ENCODE measurements at regions not wholly inside any gene's neighbourhood (a gene's known extent, or its start where the extent isn't known, plus 50 kb on each side); places are given as distances from the start of the nearest gene placed in this dataset.
"Not testable (repeated sequence)": the region's sequence is repeated elsewhere in the genome, so short reads cannot be mapped to it uniquely, and the experiment has no call there.

DNA sequence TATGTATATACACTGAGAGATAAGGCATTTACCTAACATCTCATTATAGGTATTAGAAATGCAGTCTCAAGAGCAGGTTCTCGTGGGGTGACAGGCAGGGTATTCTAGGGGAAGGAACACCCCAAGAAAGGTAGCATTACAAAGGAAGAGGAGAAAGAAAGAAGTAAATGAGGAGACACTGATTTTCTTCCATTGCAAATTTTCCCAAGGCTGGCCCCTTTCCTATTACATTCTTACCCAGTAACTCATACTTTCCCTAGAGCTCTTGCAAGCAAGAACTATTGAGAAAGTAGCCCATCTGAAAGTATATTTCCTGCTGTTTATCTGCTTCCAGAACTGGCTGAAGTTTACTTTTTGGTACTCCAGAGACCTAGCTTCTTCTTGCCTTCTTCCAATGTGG, 287.0 kb downstream of the ZNF326 start:
- H3K4me1 ChIP-seq (ENCODE audit: insufficient read depth, low read length); H3K9me3 ChIP-seq (ENCODE audit: control insufficient read depth, insufficient read depth, low read length); H3K9ac ChIP-seq (ENCODE audit: low read depth, low read length); H3K36me3 ChIP-seq (ENCODE audit: insufficient read depth, low read length): not testable (repeated sequence)

DNA sequence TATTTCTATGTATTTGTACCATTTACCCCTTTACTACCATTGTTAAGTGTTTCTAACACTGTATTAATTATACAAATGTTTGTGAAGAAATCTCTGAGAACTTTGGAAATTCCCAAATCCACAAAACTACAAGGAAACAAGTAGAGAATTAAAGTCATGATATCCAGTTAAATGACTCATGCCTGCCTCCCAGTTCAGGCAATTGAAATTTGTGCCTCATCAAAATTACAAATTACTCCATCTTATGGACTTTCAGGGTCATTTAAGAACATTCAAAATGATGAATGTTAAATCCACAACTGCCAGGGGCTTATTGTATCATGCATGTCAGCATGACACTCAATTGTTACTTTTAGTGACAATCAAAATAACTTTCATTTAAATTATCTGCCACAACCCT, 282.4 kb downstream of the ZNF326 start:
- no peak overlapping the region for H3K9ac ChIP-seq (ENCODE audit: low read depth, low read length)
- no peaks in the 10 kb centered on the region; the same call in 1 of the 2 replicates for H3K36me3 ChIP-seq (ENCODE audit: insufficient read depth, low read length)
- peaks cover 19% of the 10 kb centered on the region for H3K4me1 ChIP-seq (ENCODE audit: insufficient read depth, low read length)
- H3K9me3 ChIP-seq (ENCODE audit: control insufficient read depth, insufficient read depth, low read length): no peaks in the 10 kb centered on the region

DNA sequence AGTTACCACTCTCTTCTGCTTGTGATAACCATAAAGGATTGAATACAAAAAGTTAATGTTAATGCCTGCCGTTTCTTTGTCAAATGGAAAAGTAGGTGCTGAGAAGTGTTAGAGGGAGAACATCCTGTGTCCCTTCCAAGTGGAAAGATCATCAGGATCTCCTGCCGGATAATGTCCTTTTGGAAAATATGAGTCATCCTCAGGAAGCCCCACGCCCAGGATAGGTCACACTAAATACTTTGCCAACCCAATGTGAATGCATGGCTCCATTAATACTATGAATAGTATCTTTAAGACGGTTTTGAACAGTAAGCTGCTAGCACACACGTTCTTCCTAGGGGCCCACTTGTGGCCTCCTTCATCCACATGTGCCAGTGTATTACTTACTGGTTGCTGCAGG, 279.5 kb downstream of the ZNF326 start:
- Histone ChIP-seq H3K9me3 (ENCODE audit: control insufficient read depth, insufficient read depth, low read length) (no peaks in the 10 kb centered on the region), H3K36me3 (ENCODE audit: insufficient read depth, low read length) (no peaks in the 10 kb centered on the region; the same call in 1 of the 2 replicates), H3K9ac (ENCODE audit: low read depth, low read length) (no peak overlapping the region), H3K4me1 (ENCODE audit: insufficient read depth, low read length) (peaks cover 18% of the 10 kb centered on the region)

DNA sequence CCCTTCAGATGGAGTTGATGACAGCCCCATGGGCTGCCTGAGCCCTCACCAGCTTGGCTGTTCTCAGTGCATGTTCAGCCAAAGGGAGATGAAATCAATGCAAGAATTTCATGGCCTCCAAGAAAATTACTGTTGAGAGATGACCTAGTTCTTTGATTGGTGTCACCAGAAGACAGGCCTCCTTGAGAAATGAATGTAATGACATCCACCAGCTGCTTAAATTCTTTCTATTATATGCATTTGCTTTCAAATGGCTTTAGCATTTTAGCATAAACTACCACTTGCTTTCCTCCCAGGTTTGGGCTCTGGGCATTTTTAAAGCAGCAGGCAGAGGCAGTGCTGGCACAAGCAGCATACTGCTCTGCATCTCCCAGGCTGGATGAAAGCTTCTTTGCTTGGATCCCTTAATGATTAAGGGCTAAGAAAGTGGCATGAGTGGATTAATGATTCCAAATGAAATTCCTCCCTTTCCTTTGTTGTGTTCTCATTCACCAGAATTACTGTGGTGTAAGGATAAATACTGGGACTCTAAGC, 278.4 kb downstream of the ZNF326 start:
- H3K9ac ChIP-seq (ENCODE audit: low read depth, low read length): no peak overlapping the region
- no peaks in the 10 kb centered on the region; the same call in 1 of the 2 replicates for H3K36me3 ChIP-seq (ENCODE audit: insufficient read depth, low read length)
- no peaks in the 10 kb centered on the region for H3K9me3 ChIP-seq (ENCODE audit: control insufficient read depth, insufficient read depth, low read length)
- H3K4me1 ChIP-seq (ENCODE audit: insufficient read depth, low read length): peaks cover 18% of the 10 kb centered on the region

DNA sequence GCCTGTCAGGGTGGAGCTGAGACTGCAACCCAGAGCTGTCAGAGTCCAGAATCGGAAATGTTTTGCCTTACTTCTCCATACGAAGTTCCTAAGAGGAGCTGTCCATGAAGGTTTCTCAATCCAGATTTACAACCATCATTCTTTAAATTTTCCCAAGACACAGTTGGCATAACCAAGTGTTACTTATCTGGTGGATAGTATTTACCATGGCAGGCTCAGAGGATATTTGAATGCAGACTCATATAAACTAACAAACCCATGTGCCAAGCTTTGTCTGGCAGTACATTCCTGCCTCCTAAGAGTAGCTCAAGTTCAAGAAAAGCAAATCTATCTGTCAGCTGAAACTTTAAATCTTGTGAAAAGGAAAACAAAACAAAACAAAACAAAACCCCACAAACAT, 267.9 kb downstream of the ZNF326 start:
- H3K36me3 ChIP-seq (ENCODE audit: insufficient read depth, low read length): no peaks in the 10 kb centered on the region

DNA sequence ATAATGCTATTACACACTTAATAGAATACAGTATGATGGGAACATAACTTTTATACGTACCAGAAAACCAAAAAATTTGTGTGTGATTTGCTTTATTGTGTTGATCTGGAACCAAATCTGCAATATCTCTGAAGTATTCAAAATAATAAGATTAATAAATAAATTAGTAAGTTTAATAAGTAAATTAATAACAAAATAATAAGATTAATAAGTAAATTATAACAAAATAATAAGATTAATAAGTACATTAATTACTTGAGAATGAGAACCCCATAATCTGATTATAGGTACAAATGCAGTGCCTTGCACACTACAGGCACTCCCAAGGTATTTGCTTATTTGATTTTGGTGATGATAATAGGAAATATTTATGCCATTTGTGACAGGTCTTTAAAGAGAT, 267.4 kb downstream of the ZNF326 start:
- H3K9me3 ChIP-seq (ENCODE audit: control insufficient read depth, insufficient read depth, low read length): no peaks in the 10 kb centered on the region

More for the DNA sequence above, 267.9 kb downstream of the ZNF326 start:
- Histone ChIP-seq H3K4me1 (ENCODE audit: insufficient read depth, low read length) (no peaks in the 10 kb centered on the region), H3K9me3 (ENCODE audit: control insufficient read depth, insufficient read depth, low read length) (no peaks in the 10 kb centered on the region), H3K9ac (ENCODE audit: low read depth, low read length) (no peak overlapping the region)

DNA sequence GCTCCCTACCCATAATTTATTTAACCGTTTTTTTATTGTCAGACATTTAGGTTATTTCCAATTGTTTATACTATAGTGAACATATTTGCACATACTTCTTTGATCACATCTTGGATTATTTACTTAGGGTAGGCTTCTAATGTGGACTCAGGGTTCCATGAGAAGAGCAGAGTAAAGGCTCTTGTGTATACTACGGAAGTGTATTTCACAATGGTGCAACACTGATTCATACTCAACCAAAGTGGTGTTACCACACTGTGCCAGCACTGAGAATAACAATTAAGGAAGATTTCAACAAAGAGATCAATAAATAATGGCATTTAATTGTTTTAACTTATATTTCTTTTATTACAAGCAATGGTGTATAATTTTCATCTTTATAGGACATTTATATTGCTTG, 251.2 kb downstream of the ZNF326 start:
- H3K9me3 ChIP-seq (ENCODE audit: control insufficient read depth, insufficient read depth, low read length): no peaks in the 10 kb centered on the region
- no peak overlapping the region for H3K9ac ChIP-seq (ENCODE audit: low read depth, low read length)
- H3K4me1 ChIP-seq (ENCODE audit: insufficient read depth, low read length): no peaks in the 10 kb centered on the region
- no peaks in the 10 kb centered on the region for H3K36me3 ChIP-seq (ENCODE audit: insufficient read depth, low read length)

More for the DNA sequence above, 267.4 kb downstream of the ZNF326 start:
- no peaks in the 10 kb centered on the region for H3K4me1 ChIP-seq (ENCODE audit: insufficient read depth, low read length)
- no peaks in the 10 kb centered on the region for H3K36me3 ChIP-seq (ENCODE audit: insufficient read depth, low read length)
- no peak overlapping the region for H3K9ac ChIP-seq (ENCODE audit: low read depth, low read length)

DNA sequence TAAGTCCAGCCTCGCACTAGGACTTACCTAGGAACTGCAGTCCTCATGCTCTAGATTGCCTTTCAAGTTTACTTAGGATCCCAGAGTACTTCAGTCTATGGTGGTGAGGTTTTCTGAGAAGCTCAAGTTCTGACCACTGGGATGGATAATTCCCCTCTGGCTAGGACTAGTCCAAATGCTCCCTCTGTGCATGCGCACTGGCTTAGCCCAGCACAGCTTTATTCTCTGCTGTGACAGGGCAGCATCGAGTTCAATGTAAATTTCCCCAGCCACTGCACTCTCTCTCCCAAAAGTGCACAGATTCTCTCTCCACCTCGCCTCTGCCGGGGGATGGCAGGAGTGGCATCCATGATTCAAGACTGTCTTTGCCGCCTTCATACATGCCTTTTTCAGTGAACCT, 241.6 kb downstream of the ZNF326 start:
- H3K36me3 ChIP-seq (ENCODE audit: insufficient read depth, low read length): no peaks in the 10 kb centered on the region
- no peak overlapping the region for H3K9ac ChIP-seq (ENCODE audit: low read depth, low read length)
- H3K4me1 ChIP-seq (ENCODE audit: insufficient read depth, low read length): no peaks in the 10 kb centered on the region
- H3K9me3 ChIP-seq (ENCODE audit: control insufficient read depth, insufficient read depth, low read length): 0 out of 2 replicates have a peak, but pooled peaks cover 4% of the 10 kb centered on the region

DNA sequence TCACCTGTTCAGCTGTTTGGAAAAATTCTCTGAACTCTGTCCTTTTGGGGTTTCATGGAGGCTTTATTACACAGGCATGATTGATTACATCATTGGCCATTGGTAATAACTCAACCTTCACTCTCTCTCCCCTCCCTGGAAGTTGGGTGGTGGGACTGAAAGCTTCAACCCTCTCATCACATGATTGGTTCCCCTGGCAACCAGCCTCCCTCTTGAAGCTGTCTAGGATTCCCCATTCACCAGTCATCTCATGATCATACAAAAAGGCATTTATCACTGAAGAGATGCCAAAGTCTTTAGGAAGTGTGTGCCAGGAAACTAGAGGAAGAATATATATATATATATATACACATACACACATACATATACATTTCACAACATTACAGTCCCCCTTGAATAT, 228.5 kb downstream of the ZNF326 start:
- no peak overlapping the region for H3K9ac ChIP-seq (ENCODE audit: low read depth, low read length)
- H3K9me3 ChIP-seq (ENCODE audit: control insufficient read depth, insufficient read depth, low read length): no peaks in the 10 kb centered on the region; the same call in none of the 2 replicates
- H3K4me1 ChIP-seq (ENCODE audit: insufficient read depth, low read length): no peaks in the 10 kb centered on the region
- H3K36me3 ChIP-seq (ENCODE audit: insufficient read depth, low read length): no peaks in the 10 kb centered on the region

DNA sequence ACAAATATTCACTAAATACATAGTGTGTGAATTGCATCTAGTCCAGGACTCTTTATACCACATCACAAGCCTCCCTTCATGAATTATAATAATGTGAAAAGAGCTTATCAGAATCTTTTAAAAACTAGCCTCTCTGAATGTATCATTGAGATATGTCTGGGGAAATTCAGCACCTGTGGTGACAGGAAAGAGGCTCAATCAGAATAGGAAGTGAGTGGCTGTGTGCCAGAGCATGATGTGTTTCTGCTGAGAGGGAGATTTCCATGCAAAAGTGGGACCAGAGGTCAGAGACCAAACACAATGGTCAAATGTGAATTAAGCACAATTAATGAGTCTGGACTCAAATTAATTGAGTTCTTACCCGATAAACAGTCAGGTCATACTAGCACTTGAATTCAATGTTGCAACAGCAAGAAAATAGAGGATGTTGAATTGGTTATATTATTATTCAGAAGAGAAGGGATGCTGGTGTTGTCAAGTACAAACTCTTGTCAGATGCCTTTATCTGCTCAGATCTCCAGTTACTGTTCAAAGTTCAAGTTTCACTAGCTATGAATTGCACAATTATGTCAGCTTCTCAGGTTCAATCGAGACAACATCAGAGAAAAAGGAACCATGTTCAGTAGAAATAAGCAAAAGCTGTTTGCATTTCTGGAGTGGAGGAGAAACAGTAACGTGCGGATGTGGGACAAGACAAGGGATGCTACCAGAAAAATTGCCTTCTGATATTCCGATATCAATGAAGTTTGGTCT, 226.2 kb downstream of the ZNF326 start:
- no peaks in the 10 kb centered on the region for H3K36me3 ChIP-seq (ENCODE audit: insufficient read depth, low read length)
- no peaks in the 10 kb centered on the region; the same call in 1 of the 2 replicates for H3K9me3 ChIP-seq (ENCODE audit: control insufficient read depth, insufficient read depth, low read length)
- no peak overlapping the region for H3K9ac ChIP-seq (ENCODE audit: low read depth, low read length)
- no peaks in the 10 kb centered on the region for H3K4me1 ChIP-seq (ENCODE audit: insufficient read depth, low read length)

DNA sequence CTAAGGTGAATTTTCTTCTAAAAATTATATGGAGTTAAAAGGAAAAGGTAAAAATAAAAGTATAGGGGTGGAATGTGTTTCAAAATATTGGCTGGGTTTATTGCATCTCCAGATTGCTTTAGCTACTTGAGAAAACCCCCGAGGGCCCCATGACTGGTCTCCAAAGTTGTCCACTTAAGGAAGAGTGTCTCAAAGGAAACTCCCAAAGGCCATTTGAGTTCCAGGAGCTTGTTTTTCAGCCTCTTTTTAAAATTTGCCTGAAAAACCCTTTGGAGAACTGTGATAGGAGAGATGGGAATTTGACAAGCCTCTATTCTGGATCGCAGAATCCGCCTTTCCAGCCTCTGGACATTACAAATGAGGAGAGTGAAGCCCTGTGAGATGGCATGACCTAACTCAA, 225.6 kb downstream of the ZNF326 start:
- Histone ChIP-seq H3K4me1 (ENCODE audit: insufficient read depth, low read length) (no peaks in the 10 kb centered on the region), H3K9ac (ENCODE audit: low read depth, low read length) (peak overlapping the region; percentile 68), H3K36me3 (ENCODE audit: insufficient read depth, low read length) (no peaks in the 10 kb centered on the region)

DNA sequence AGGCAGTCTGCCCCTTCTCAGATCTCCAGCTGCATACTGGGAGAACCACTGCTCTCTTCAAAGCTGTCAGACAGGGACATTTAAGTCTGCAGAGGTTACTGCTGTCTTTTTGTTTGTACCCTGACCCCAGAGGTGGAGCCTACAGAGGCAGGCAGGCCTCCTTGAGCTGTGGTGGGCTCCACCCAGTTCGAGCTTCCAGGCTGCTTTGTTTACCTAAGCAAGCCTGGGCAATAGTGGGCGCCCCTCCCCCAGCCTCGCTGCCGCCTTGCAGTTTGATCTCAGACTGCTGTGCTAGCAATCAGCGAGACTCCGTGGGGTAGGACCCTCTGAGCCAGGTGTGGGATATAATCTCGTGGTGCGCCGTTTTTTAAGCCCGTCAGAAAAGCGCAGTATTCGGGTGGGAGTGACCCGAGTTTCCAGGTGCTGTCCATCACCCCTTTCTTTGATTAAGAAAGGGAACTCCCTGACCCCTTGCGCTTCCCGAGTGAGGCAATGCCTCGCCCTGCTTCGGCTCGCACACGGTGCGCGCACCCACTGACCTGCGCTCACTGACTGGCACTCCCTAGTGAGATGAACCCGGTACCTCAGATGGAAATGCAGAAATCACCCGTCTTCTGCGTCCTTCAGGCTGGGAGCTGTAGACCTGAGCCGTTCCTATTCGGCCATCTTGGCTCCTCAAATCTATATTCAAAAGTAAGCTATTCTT, 224.4 kb downstream of the ZNF326 start:
- not testable (repeated sequence) for H3K36me3 ChIP-seq (ENCODE audit: insufficient read depth, low read length); H3K9me3 ChIP-seq (ENCODE audit: control insufficient read depth, insufficient read depth, low read length); H3K4me1 ChIP-seq (ENCODE audit: insufficient read depth, low read length)
- H3K9ac ChIP-seq (ENCODE audit: low read depth, low read length): peak overlapping the region; percentile 68

More for the DNA sequence above, 225.6 kb downstream of the ZNF326 start:
- no peaks in the 10 kb centered on the region for H3K9me3 ChIP-seq (ENCODE audit: control insufficient read depth, insufficient read depth, low read length)

DNA sequence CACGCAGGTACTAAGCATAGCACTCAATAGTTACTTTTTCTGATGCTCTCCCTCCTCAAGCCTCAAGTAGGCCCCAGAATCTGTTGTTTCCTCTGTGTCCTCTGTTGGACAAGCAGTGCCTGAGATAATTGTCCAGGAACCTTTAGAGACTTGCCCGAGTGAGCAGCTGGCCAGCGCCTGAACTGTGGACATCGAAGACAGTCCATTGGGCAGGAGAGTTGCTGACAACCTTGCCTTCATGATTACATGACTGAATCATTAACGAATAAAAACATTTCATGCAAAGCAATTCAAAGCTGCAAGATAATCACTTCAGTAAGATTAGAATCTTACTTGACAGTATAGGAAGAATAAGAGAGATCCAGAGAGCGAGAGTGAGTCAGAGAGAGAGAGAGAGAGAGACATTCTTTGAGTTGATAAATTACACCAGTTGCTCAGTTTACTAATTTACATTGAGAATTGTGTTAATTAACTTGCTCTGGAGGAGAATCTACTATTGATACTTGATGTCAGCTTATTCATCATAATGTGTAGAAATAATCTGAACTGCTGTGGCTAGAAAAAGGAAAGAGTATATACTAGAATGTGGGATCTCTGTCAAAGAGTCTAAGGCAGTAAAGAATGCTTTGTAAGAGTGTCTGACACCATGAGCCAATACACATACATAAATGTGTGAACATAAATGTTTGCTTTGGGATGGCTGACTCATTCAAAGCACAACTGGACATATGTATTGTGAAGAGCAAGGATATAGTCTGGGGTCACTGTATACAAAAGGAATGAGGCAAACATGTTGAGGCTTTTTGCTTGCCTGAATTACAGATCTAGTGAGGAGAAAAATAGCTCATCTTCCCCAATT, 216.0 kb downstream of the ZNF326 start:
- Histone ChIP-seq H3K9me3 (ENCODE audit: control insufficient read depth, insufficient read depth, low read length) (no peaks in the 10 kb centered on the region), H3K4me1 (ENCODE audit: insufficient read depth, low read length) (no peaks in the 10 kb centered on the region), H3K36me3 (ENCODE audit: insufficient read depth, low read length) (no peaks in the 10 kb centered on the region), H3K9ac (ENCODE audit: low read depth, low read length) (no peak overlapping the region)

DNA sequence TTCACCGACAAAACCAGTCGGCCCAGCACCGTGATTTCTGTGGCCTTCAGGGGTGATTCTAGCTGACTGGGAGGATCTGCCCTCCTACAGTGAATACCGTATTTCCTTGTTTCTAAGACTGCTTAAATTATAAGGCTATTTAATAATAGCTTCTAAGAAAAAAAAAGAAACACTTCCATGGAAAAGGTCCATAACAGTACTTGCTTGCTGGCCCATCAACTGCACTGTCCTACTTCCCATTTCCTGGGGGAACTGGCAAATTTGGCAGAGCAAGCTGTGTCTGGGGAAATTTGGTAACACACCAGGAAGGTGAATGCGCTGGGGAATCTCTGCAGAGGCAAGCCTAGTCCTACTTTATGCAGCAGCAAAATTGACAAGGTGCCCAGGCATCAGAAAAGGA, 214.0 kb downstream of the ZNF326 start:
- Histone ChIP-seq H3K4me1 (ENCODE audit: insufficient read depth, low read length) (no peaks in the 10 kb centered on the region), H3K9me3 (ENCODE audit: control insufficient read depth, insufficient read depth, low read length) (no peaks in the 10 kb centered on the region), H3K9ac (ENCODE audit: low read depth, low read length) (no peak overlapping the region), H3K36me3 (ENCODE audit: insufficient read depth, low read length) (no peaks in the 10 kb centered on the region)
